PC-9 (cell line): ENCODE measurements at regions not wholly inside any gene's neighbourhood (a gene's known extent, or its start where the extent isn't known, plus 50 kb on each side); places are given as distances from the start of the nearest gene placed in this dataset.

ENCODE experiments used
- EZH2 ChIP-seq: fragments of 200-600 bp; sonication (generic); IDR thresholded peaks from 2 replicates; pipeline ENCODE4 v1.8.0; 2017; ENCODE audit warnings: antibody characterized with exemption, low read depth
- TF ChIP-seq, protein P1 (sequence below): fragments of 200-600 bp; sonication (generic); conservative IDR thresholded peaks from 2 replicates; pipeline ENCODE4 v1.6.1; 2017; ENCODE audit warnings: mixed run types, antibody characterized with exemption, mild to moderate bottlenecking, moderate library complexity

DNA sequence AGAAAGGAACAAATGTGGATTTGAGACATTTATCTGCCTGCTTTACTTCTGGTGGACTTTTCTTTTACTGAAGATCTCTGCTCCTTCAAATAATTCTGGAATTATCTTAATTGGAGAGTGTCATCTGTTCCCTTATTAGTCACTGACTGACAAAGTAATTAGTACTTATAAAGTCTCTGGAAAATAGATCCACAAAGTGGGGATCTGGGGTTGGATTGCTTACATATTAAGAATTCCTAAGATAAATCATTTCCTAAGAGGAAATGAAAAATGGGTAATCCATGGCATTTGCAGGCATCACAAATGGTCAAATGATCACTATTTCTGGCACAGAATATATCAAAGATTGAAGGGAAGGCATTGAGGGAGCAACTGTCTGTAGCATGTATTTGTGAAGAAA is 137.4 kb upstream of the SLITRK5 start:
- TF ChIP-seq EZH2 = no peak
- TF ChIP-seq, protein P1, sequence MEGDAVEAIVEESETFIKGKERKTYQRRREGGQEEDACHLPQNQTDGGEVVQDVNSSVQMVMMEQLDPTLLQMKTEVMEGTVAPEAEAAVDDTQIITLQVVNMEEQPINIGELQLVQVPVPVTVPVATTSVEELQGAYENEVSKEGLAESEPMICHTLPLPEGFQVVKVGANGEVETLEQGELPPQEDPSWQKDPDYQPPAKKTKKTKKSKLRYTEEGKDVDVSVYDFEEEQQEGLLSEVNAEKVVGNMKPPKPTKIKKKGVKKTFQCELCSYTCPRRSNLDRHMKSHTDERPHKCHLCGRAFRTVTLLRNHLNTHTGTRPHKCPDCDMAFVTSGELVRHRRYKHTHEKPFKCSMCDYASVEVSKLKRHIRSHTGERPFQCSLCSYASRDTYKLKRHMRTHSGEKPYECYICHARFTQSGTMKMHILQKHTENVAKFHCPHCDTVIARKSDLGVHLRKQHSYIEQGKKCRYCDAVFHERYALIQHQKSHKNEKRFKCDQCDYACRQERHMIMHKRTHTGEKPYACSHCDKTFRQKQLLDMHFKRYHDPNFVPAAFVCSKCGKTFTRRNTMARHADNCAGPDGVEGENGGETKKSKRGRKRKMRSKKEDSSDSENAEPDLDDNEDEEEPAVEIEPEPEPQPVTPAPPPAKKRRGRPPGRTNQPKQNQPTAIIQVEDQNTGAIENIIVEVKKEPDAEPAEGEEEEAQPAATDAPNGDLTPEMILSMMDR = no peak
